CD4-positive, alpha-beta T cell treated with Interferon gamma for 1 hour (primary cell): ENCODE measurements at regions not wholly inside any gene's neighbourhood (a gene's known extent, or its start where the extent isn't known, plus 50 kb on each side); places are given as distances from the start of the nearest gene placed in this dataset.

ENCODE experiments used
- DNase-seq: peaks from one replicate; pipeline ENCODE4 v3.0.0-alpha.2; 2020

- no peak for DNase-seq
Measured at GRCh38 chr22:48277868-48278581, 1515.6 kb downstream of the TBC1D22A start.

GRCh38 chr22:48276994-48277867 lies 1514.8 kb downstream of the TBC1D22A start:
- no peak for DNase-seq

GRCh38 chr22:48275412-48275811 lies 1513.0 kb downstream of the TBC1D22A start:
- DNase-seq = no peak

GRCh38 chr22:48270731-48271130 lies 1508.3 kb downstream of the TBC1D22A start:
- DNase-seq = no peak

- DNase-seq = no peak
Measured at GRCh38 chr22:48268771-48269552, 1506.5 kb downstream of the TBC1D22A start.

GRCh38 chr22:48268293-48268692 lies 1505.8 kb downstream of the TBC1D22A start:
- DNase-seq = no peak

GRCh38 chr22:48267681-48268080 lies 1505.2 kb downstream of the TBC1D22A start:
- no peak for DNase-seq

GRCh38 chr22:48265000-48265625 lies 1502.7 kb downstream of the TBC1D22A start:
- DNase-seq = no peak

GRCh38 chr22:48264586-48264985 lies 1502.1 kb downstream of the TBC1D22A start:
- no peak for DNase-seq

GRCh38 chr22:48263791-48264351 lies 1501.4 kb downstream of the TBC1D22A start:
- no peak for DNase-seq

GRCh38 chr22:48263431-48263765 lies 1500.9 kb downstream of the TBC1D22A start:
- DNase-seq = no peak

- DNase-seq = no peak
Measured at GRCh38 chr22:48262596-48263430, 1500.4 kb downstream of the TBC1D22A start.

- no peak for DNase-seq
Measured at GRCh38 chr22:48261706-48262105, 1499.3 kb downstream of the TBC1D22A start.

- no peak for DNase-seq
Measured at GRCh38 chr22:48261048-48261621, 1498.7 kb downstream of the TBC1D22A start.

- no peak for DNase-seq
Measured at GRCh38 chr22:48259991-48260670, 1497.7 kb downstream of the TBC1D22A start.

- no peak for DNase-seq
Measured at GRCh38 chr22:48258811-48259210, 1496.4 kb downstream of the TBC1D22A start.

- DNase-seq = no peak
Measured at GRCh38 chr22:48258064-48258701, 1495.7 kb downstream of the TBC1D22A start.

GRCh38 chr22:48257685-48258055 lies 1495.2 kb downstream of the TBC1D22A start:
- DNase-seq = no peak

GRCh38 chr22:48256776-48257684 lies 1494.6 kb downstream of the TBC1D22A start:
- DNase-seq = no peak
